Dendritic cell treated with granulocyte-macrophage colony-stimulating factor and Interleukin-4, amounts not matched to agents 40 ng/mL and 50 ng/mL, for 4 days (primary cell): ENCODE measurements at regions not wholly inside any gene's neighbourhood (a gene's known extent, or its start where the extent isn't known, plus 50 kb on each side); places are given as distances from the start of the nearest gene placed in this dataset.

Source experiments
- H3K27ac Mint-ChIP-seq: one replicate; pipeline ENCODE4 v1.8.0; 2022; ENCODE audit warnings: mild to moderate bottlenecking, mixed read lengths
- H3K27me3 Mint-ChIP-seq: one replicate; pipeline ENCODE4 v1.8.0; 2022; ENCODE audit warnings: mild to moderate bottlenecking, mixed read lengths
- H3K36me3 Mint-ChIP-seq: one replicate; pipeline ENCODE4 v1.8.0; 2022; ENCODE audit warnings: low read depth, mixed read lengths
- H3K4me1 Mint-ChIP-seq: one replicate; pipeline ENCODE4 v1.8.0; 2022; ENCODE audit warnings: low read depth, mixed read lengths
- H3K4me3 Mint-ChIP-seq: one replicate; pipeline ENCODE4 v1.8.0; 2022; ENCODE audit warnings: mild to moderate bottlenecking, moderate library complexity, mixed read lengths
- H3K9me3 Mint-ChIP-seq: one replicate; pipeline ENCODE4 v1.8.0; 2022; ENCODE audit warnings: mixed read lengths
- intact Hi-C: fragments of 100-400 bp; cut with micrococcal nuclease; formaldehyde crosslinking; loops from one replicate; pipeline ENCODE4 v1.15.0; 2022

DNA sequence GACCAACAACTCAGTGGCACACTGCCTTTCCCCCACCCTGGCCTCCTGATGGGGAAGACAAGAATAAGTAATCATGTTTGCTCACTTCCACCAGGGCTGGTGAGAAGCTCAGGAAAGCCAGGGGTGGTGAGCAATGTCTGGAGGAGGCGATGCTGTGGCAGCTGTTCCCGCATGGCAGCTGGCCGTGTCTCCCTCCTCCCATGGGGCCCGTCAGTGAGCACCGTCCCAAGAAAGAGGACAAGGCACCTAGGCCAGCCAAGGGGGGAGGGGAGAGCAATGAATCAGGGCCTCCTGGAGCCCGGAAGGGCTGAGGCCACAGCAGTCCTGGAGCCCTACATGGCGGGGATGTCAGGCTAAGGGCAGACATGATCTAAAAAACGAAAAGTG, 69.2 kb upstream of the INSIG1 start:
- H3K4me3 Mint-ChIP-seq = no peak overlapping the region
- H3K36me3 Mint-ChIP-seq = no peaks in the 10 kb centered on the region
- H3K9me3 Mint-ChIP-seq = no peaks in the 10 kb centered on the region
- no peak overlapping the region for H3K27ac Mint-ChIP-seq
- H3K4me1 Mint-ChIP-seq = no peaks in the 10 kb centered on the region
- peaks cover 18% of the 10 kb centered on the region for H3K27me3 Mint-ChIP-seq
- intact Hi-C loops = no loop called here

DNA sequence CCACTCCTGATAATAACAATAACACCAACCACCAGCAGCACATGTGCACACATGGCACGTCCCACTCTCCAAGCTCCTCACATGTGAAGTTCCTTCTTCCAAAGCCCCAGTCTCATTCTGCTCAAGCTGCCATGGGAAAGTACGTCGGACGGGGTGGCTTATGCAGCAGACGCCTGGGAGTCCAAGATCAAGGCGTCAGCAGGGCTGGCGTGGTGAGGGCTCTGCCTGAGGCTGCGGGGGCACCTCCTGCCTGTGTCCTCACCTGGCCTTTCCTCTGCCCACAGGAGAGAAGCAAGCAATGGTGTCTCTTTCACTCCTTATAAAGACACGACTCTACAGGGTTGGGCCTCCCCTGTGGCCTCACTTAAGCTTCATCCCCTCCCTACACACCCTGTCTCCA, 68.8 kb upstream of the INSIG1 start:
- H3K27me3 Mint-ChIP-seq = peaks cover 18% of the 10 kb centered on the region
- H3K4me1 Mint-ChIP-seq = no peaks in the 10 kb centered on the region
- intact Hi-C loops = no loop called here
- H3K27ac Mint-ChIP-seq = no peak overlapping the region
- H3K9me3 Mint-ChIP-seq = no peaks in the 10 kb centered on the region
- H3K36me3 Mint-ChIP-seq = no peaks in the 10 kb centered on the region
- no peak overlapping the region for H3K4me3 Mint-ChIP-seq

DNA sequence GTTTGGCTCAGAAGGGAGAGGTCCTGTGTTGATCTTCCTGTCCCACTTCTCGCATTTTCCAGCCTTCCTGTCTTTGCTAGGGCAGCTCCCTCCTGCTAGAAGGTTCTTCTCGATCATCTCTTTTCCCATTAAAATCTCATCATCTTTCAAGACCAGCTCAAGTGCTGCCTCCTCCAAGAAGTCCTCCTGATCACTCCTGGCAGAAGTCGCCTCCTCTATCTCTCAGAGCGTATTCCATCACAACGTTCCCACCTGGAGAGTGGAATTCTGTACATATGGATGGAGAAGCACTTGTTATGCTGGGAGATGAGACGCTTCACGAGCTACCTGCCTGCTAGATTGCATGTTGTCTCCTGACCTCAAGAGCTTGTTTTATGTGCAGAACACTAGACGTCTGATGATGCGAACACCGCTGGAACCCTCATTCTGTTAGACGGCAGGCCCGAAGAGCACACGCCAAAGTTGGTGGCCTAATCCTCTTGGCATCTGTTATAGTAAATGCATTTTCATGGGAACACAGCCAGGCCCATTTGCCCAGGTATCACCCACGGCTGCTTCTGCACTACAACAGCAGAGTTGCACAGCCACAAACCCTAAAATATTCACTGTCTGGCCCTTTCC, 68.0 kb upstream of the INSIG1 start:
- intact Hi-C loops = loop anchor here (10.0 kb wide), 1 partner anchor 115 kb away; no protein-coding TSS in a partner anchor
- H3K27ac Mint-ChIP-seq = no peak overlapping the region

DNA sequence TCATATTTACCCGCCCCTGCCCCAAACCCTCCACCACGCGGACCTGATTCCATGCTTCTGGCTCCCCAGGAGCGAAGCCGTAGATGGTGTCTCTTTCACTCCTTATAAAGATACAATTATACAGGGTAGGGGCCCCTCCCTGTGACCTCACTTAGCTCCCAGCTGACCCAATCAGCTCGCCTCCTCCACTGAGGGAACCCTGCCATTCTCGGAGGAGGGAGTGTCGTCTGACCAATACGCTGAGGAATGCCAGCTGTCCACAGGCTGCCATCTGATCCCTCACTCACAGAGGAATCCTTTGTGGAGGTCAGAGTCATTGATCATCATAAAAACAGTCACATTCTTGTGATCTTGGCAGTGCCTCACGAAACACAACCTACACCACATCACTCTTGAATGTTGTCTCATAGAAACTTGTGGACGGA, 67.5 kb upstream of the INSIG1 start:
- H3K4me1 Mint-ChIP-seq = no peaks in the 10 kb centered on the region
- no peaks in the 10 kb centered on the region for H3K9me3 Mint-ChIP-seq
- no peak overlapping the region for H3K4me3 Mint-ChIP-seq
- H3K27me3 Mint-ChIP-seq = peaks cover 19% of the 10 kb centered on the region
- intact Hi-C loops = loop anchor here (10.0 kb wide), 1 partner anchor 115 kb away; no protein-coding TSS in a partner anchor
- H3K36me3 Mint-ChIP-seq = no peaks in the 10 kb centered on the region
- H3K27ac Mint-ChIP-seq = no peak overlapping the region

More for the DNA sequence above, 68.0 kb upstream of the INSIG1 start:
- no peaks in the 10 kb centered on the region for H3K36me3 Mint-ChIP-seq
- H3K4me3 Mint-ChIP-seq = no peak overlapping the region
- no peaks in the 10 kb centered on the region for H3K4me1 Mint-ChIP-seq
- no peaks in the 10 kb centered on the region for H3K9me3 Mint-ChIP-seq
- H3K27me3 Mint-ChIP-seq = peaks cover 17% of the 10 kb centered on the region

DNA sequence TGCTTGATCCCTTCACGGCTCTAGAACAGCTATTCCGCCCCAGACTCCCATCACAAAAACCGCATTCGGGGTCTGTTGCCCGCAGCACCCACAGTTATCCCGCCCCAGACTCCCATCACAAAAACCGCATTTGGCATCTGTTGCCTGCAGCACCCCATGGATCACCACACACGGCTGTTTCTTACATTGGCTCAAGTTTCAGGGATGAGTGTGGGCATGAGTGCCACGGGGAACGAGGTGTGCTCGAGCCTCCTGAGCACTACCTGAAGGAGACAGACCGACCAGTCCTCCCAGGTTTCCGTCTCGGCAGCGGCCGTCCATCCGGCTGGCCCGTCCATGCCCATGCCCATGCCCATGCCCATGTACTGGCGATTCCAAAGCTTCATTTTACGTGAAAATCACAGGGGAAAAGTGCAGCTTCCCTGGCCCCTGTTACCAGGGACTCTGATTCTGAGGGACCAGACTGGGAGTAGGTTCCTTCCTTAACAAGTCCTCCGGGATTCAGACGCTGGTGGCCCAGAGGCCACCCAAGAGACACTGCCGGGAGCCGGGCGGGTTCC, 66.4 kb upstream of the INSIG1 start:
- Mint-ChIP-seq H3K9me3 (no peaks in the 10 kb centered on the region), H3K27me3 (peaks cover 16% of the 10 kb centered on the region), H3K36me3 (no peaks in the 10 kb centered on the region), H3K4me1 (peaks cover 2% of the 10 kb centered on the region), H3K4me3 (no peak overlapping the region), H3K27ac (no peak overlapping the region)
- intact Hi-C loops = loop anchor here (10.0 kb wide), 1 partner anchor 113 kb away; no protein-coding TSS in a partner anchor

DNA sequence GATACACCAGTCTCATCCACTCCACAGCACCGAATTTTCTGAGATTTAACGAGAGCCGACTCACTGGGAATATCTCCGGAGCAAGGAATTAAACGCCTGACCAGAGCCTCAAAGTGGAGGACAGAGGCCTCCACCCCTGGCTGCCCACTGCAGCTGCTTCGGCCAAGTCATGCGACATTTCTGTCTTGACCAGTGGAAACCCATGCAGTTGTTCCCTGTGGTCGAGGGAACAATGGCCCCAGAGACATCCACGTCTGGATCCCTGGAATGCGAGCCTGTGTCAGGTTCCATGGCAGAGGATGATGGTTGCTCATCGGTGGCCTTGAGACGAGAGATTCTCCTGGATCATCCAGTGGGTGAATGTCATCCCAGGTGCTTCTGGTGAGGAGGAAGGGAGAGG, 65.7 kb upstream of the INSIG1 start:
- no peaks in the 10 kb centered on the region for H3K9me3 Mint-ChIP-seq
- no peak overlapping the region for H3K27ac Mint-ChIP-seq
- intact Hi-C loops = loop anchor here (10.0 kb wide), 1 partner anchor 113 kb away; no protein-coding TSS in a partner anchor
- H3K27me3 Mint-ChIP-seq = peaks cover 19% of the 10 kb centered on the region
- H3K4me1 Mint-ChIP-seq = peaks cover 9% of the 10 kb centered on the region
- no peaks in the 10 kb centered on the region for H3K36me3 Mint-ChIP-seq
- no peak overlapping the region for H3K4me3 Mint-ChIP-seq

DNA sequence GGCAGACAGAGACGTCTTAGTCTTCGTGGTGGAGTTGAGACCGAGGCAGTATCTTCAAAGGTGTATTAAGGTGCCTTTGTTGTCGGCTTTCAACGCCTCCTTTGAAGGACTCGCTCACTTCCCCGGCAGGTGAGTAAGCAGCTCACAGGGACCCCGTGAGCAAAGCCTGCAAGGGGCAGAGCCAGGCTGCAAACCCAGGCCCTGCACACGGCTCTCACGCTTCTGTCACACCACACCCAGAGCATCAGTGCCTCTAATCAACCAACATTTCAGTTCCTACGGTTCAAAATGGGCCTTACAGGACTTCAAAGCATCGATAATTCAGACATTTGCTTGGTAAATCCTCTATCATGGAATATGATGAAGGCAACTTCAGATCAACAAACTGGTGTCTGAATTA, 64.8 kb upstream of the INSIG1 start:
- Mint-ChIP-seq H3K27me3 (peaks cover 12% of the 10 kb centered on the region), H3K27ac (no peak overlapping the region), H3K4me3 (no peak overlapping the region), H3K9me3 (no peaks in the 10 kb centered on the region), H3K36me3 (no peaks in the 10 kb centered on the region), H3K4me1 (peaks cover 13% of the 10 kb centered on the region)
- intact Hi-C loops = loop anchor here (10.0 kb wide), 1 partner anchor 112 kb away; no protein-coding TSS in a partner anchor

DNA sequence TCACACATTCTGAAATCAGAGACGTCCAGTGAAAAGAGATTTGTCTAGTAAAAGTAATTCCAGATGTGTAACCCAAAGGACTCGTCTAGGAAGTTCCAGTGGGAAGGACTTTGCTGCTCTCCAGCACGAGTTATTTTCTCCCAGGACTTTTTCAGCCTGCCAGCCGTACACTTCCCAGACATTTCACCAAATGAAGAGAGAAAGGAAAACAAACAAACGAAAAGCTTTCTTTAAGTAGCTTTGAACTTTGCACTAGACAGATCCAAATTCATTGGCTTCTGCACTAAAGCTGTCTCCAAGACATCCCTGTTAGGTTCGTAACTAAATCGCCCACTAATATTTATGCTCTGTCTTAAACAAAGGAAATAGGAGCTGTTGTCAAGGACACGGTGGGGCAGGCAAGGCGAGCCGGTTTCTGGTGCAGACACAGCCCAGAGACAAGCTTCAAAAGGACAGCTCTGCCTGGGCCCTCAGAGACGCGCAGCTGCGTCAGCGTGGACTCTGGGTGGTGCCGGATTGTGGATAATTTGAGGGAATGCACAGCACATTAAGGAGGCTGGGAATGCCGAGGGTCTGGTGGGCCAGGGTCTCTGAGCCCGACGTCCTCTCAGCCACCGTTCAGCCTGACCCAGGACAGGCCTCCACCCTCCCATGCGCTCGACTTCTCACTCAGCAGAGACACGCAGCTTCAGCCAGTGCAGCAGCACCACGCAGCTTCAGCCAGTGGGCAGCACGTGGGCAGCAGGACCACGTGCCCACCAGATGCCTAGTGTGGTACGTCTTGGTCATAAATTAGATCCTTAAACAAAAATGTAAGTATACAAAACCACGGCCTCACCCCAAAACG, 64.1 kb upstream of the INSIG1 start:
- H3K4me1 Mint-ChIP-seq = peaks cover 13% of the 10 kb centered on the region

DNA sequence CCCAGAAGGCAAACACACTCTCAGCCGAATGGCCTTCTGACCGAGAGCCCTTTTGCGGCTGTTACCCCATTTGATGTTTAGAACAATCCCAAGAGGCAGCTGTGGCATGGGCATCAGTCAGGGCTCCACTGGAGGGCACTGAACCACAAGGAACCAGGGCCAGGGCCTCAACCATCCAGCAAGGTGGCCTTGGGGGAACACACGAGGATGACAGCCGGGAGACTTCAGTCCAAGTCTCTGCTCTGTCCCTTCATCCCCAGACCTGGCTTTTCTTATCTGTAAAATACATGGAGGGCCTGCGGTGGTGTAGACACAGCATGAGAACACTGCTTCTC, 63.6 kb upstream of the INSIG1 start:
- Mint-ChIP-seq H3K9me3 (no peaks in the 10 kb centered on the region), H3K36me3 (no peaks in the 10 kb centered on the region), H3K27ac (no peak overlapping the region), H3K4me1 (peaks cover 15% of the 10 kb centered on the region), H3K4me3 (no peak overlapping the region), H3K27me3 (peaks cover 19% of the 10 kb centered on the region)
- intact Hi-C loops = loop anchor here (10.0 kb wide), 1 partner anchor 111 kb away; no protein-coding TSS in a partner anchor

More for the DNA sequence above, 64.1 kb upstream of the INSIG1 start:
- peaks cover 15% of the 10 kb centered on the region for H3K27me3 Mint-ChIP-seq
- no peak overlapping the region for H3K4me3 Mint-ChIP-seq
- no peak overlapping the region for H3K27ac Mint-ChIP-seq
- intact Hi-C loops = loop anchor here (10.0 kb wide), 1 partner anchor 111 kb away; no protein-coding TSS in a partner anchor
- no peaks in the 10 kb centered on the region for H3K9me3 Mint-ChIP-seq
- no peaks in the 10 kb centered on the region for H3K36me3 Mint-ChIP-seq

DNA sequence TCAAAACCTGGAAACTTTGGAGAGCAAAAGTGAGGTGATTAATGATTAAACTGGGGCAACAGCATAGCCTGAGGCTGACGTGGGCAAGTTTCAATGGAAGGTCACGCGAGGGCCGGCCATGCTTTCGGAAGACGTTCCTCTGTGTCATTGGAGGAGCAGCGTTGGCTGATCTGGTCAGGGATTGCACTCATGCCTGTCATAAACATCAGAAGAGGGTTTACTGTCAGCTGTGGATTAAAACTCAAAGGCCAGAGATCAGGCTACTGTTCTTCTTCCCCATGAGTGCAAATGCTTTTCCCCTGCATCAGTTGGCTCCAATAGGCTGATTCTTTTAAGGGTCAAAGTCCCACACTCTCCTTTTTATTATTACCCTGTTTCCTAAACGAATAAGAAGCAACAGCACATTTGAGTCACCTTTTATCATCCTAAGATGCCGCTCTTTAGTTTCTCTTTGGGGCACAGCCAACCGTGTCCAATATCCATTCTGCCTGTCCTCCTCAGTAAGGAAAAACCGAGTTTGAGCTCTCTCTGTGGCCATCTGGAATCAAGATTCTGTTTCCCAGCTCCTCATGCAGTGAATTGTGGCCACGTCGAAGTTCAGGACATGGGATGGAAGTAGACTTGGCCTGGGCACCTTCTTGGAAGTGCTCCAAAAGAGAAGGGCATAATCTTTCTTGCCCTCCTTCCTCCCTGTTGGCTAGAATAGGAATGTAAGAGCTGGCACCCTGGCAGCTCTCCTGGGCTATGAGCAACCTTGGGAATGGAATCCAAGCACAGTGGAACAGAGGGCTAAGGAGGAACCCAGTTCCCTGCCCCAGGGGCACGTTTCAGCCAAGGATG, 62.5 kb upstream of the INSIG1 start:
- no peak overlapping the region for H3K4me3 Mint-ChIP-seq
- peaks cover 22% of the 10 kb centered on the region for H3K4me1 Mint-ChIP-seq
- no peaks in the 10 kb centered on the region for H3K36me3 Mint-ChIP-seq
- no peak overlapping the region for H3K27ac Mint-ChIP-seq
- H3K27me3 Mint-ChIP-seq = peaks cover 25% of the 10 kb centered on the region
- no peaks in the 10 kb centered on the region for H3K9me3 Mint-ChIP-seq
- intact Hi-C loops = loop anchor here (10.0 kb wide), 1 partner anchor 110 kb away; no protein-coding TSS in a partner anchor

DNA sequence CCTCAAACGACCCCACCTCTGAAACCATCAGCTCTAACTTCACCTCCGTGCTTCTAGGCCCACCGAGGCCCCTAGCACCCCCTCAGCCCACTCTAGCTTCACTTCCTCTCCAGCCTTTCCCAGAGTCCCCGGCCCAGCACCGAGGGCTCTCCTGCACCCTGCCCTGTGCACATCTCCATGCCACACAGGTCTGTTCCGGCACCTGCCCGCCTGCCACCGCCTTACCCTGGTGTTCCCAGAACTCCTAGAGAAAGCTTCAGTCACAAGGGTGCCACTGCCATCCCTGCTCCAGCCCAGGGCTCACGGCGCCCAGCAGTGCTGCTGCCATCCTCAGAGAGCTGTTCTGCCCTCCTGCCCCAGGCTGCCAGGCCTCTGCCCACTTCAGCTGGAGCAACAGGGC, 61.3 kb upstream of the INSIG1 start:
- intact Hi-C loops = loop anchor here (10.0 kb wide), 1 partner anchor 108 kb away; no protein-coding TSS in a partner anchor
- H3K4me1 Mint-ChIP-seq = peaks cover 22% of the 10 kb centered on the region
- no peaks in the 10 kb centered on the region for H3K36me3 Mint-ChIP-seq
- no peaks in the 10 kb centered on the region for H3K9me3 Mint-ChIP-seq
- peaks cover 25% of the 10 kb centered on the region for H3K27me3 Mint-ChIP-seq
- H3K27ac Mint-ChIP-seq = peak overlapping the region; percentile 15
- no peak overlapping the region for H3K4me3 Mint-ChIP-seq

DNA sequence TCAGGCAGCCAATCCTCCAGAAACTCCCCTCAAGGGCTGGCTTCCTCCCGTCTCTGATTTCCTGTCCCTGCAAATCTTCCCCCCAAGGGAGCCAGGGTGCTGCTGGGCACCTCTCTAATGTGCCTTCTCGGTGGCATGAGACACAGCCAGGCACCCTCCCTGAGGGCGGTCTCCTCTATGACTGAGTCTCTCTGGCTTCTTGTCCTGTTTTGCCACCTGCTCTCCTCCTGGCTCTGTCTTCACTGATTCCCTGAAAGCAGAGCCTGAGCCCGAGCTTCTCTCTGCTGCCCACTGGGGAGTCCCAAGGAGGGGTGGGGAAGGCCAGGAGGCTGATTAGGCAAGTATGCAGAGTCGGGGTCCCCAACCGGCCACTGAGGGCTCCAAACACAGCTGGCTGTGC, 60.4 kb upstream of the INSIG1 start:
- no peaks in the 10 kb centered on the region for H3K36me3 Mint-ChIP-seq
- peaks cover 23% of the 10 kb centered on the region for H3K27me3 Mint-ChIP-seq
- H3K27ac Mint-ChIP-seq = peak overlapping the region; percentile 15
- H3K9me3 Mint-ChIP-seq = no peaks in the 10 kb centered on the region
- intact Hi-C loops = loop anchor here (10.0 kb wide), 1 partner anchor 108 kb away; no protein-coding TSS in a partner anchor
- no peak overlapping the region for H3K4me3 Mint-ChIP-seq
- H3K4me1 Mint-ChIP-seq = peaks cover 22% of the 10 kb centered on the region

DNA sequence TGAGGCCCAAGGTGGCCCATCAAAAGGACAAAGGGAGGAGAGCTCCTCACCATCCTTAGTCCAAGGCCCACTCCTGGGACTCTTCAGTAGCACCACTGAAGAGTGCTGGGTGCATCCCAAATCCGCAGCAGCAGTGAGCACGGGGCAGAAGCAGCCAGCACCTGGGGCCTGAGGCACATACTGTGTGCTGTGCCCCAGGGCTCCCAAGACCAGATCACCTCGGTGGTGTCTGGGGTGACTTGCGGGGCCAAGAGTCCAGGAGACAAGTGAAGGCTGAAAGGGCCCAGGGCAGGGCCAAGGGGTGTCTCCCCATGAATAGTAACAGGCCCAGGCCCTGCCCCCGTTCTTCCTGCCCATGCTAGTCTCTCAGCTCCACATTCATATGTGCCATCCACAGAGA, 59.9 kb upstream of the INSIG1 start:
- peaks cover 25% of the 10 kb centered on the region for H3K27me3 Mint-ChIP-seq
- peaks cover 22% of the 10 kb centered on the region for H3K4me1 Mint-ChIP-seq
- intact Hi-C loops = loop anchor here (10.0 kb wide), 1 partner anchor 107 kb away; no protein-coding TSS in a partner anchor
- H3K4me3 Mint-ChIP-seq = no peak overlapping the region
- H3K36me3 Mint-ChIP-seq = no peaks in the 10 kb centered on the region
- H3K9me3 Mint-ChIP-seq = no peaks in the 10 kb centered on the region
- H3K27ac Mint-ChIP-seq = no peak overlapping the region
